ENCODE measurements at regions not wholly inside any gene's neighbourhood (a gene's known extent, or its start where the extent isn't known, plus 50 kb on each side); places are given as distances from the start of the nearest gene placed in this dataset.
"Not testable (repeated sequence)": the region's sequence is repeated elsewhere in the genome, so short reads cannot be mapped to it uniquely, and the experiment has no call there.

- DNase-seq (ENCODE audit: low spot score): no peak
These were observed 446.4 kb upstream of the CCNG1 start for GRCh38 chr5:162990856-162991497.

- no peak for DNase-seq (ENCODE audit: low spot score)
These were observed 441.8 kb upstream of the CCNG1 start for GRCh38 chr5:162995568-162995967.

- DNase-seq (ENCODE audit: low spot score): no peak
These were observed 441.3 kb upstream of the CCNG1 start for GRCh38 chr5:162996053-162996452.

- DNase-seq (ENCODE audit: low spot score): no peak
These were observed 431.4 kb upstream of the CCNG1 start for GRCh38 chr5:163005949-163006348.

- no peak for DNase-seq (ENCODE audit: low spot score)
These were observed 414.7 kb upstream of the CCNG1 start for GRCh38 chr5:163022582-163023128.

- no peak for DNase-seq (ENCODE audit: low spot score)
These were observed 413.5 kb upstream of the CCNG1 start for GRCh38 chr5:163023846-163024245.

GRCh38 chr5:163024936-163025335 is 412.5 kb upstream of the CCNG1 start:
- no peak for DNase-seq (ENCODE audit: low spot score)

GRCh38 chr5:163033656-163034055 is 403.7 kb upstream of the CCNG1 start:
- no peak for DNase-seq (ENCODE audit: low spot score)

GRCh38 chr5:163041254-163041653 is 396.1 kb upstream of the CCNG1 start:
- no peak for DNase-seq (ENCODE audit: low spot score)

- DNase-seq (ENCODE audit: low spot score): peak; percentile 4
These were observed 357.8 kb upstream of the CCNG1 start for GRCh38 chr5:163079618-163080017.

- no peak for DNase-seq (ENCODE audit: low spot score)
These were observed 348.2 kb upstream of the CCNG1 start for GRCh38 chr5:163089230-163089629.

- DNase-seq (ENCODE audit: low spot score): no peak
These were observed 347.5 kb upstream of the CCNG1 start for GRCh38 chr5:163089926-163090325.

GRCh38 chr5:163094492-163095180 is 342.8 kb upstream of the CCNG1 start:
- no peak for DNase-seq (ENCODE audit: low spot score)

- DNase-seq (ENCODE audit: low spot score): no peak
These were observed 332.9 kb upstream of the CCNG1 start for GRCh38 chr5:163104464-163104863.

GRCh38 chr5:163105456-163105855 is 331.9 kb upstream of the CCNG1 start:
- no peak for DNase-seq (ENCODE audit: low spot score)

GRCh38 chr5:163106098-163106497 is 331.3 kb upstream of the CCNG1 start:
- DNase-seq (ENCODE audit: low spot score): no peak

- DNase-seq (ENCODE audit: low spot score): no peak
These were observed 329.0 kb upstream of the CCNG1 start for GRCh38 chr5:163108351-163108750.

- no peak for DNase-seq (ENCODE audit: low spot score)
These were observed 322.4 kb upstream of the CCNG1 start for GRCh38 chr5:163115011-163115410.

GRCh38 chr5:163116618-163117017 is 320.8 kb upstream of the CCNG1 start:
- not testable (repeated sequence) for DNase-seq (ENCODE audit: low spot score)

GRCh38 chr5:163134061-163134460 is 303.3 kb upstream of the CCNG1 start:
- DNase-seq (ENCODE audit: low spot score): no peak

- DNase-seq (ENCODE audit: low spot score): no peak
These were observed 301.5 kb upstream of the CCNG1 start for GRCh38 chr5:163135849-163136248.

GRCh38 chr5:163161512-163161911 is 275.9 kb upstream of the CCNG1 start:
- DNase-seq (ENCODE audit: low spot score): no peak

GRCh38 chr5:163162645-163163044 is 274.8 kb upstream of the CCNG1 start:
- no peak for DNase-seq (ENCODE audit: low spot score)

- no peak for DNase-seq (ENCODE audit: low spot score)
These were observed 273.5 kb upstream of the CCNG1 start for GRCh38 chr5:163163858-163164257.
